SK-N-SH (cell line): ENCODE measurements at regions not wholly inside any gene's neighbourhood (a gene's known extent, or its start where the extent isn't known, plus 50 kb on each side); places are given as distances from the start of the nearest gene placed in this dataset.

Source experiments
- NFIC ChIP-seq: IDR thresholded peaks from 2 replicates; pipeline ENCODE4 v1.4.0; 2012; ENCODE audit warnings: borderline replicate concordance
- TF ChIP-seq, protein P1 (sequence below): IDR thresholded peaks from 2 replicates; pipeline ENCODE4 v1.6.1; 2012; ENCODE audit warnings: mild to moderate bottlenecking, low read depth, low read length, moderate library complexity

DNA sequence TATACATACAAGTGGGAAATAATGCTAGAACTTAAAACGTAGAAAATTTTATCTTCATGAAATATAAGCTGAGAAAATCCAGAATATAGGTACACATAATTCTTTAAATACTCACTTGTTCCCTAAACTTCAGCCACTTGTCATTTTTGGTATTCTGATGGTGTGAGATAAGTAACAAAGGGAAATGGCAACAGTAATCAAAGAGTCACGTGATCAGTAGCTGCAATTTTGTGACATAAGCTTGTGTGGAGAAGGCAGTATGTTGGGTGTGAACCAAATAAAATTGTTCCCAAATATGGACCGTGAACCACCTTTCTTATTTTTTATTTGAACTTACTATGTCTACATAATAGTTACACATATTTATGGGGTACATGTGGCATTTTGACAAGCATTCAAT is 650.3 kb upstream of the ADARB2 start:
- TF ChIP-seq NFIC: no peak
- TF ChIP-seq, protein P1, sequence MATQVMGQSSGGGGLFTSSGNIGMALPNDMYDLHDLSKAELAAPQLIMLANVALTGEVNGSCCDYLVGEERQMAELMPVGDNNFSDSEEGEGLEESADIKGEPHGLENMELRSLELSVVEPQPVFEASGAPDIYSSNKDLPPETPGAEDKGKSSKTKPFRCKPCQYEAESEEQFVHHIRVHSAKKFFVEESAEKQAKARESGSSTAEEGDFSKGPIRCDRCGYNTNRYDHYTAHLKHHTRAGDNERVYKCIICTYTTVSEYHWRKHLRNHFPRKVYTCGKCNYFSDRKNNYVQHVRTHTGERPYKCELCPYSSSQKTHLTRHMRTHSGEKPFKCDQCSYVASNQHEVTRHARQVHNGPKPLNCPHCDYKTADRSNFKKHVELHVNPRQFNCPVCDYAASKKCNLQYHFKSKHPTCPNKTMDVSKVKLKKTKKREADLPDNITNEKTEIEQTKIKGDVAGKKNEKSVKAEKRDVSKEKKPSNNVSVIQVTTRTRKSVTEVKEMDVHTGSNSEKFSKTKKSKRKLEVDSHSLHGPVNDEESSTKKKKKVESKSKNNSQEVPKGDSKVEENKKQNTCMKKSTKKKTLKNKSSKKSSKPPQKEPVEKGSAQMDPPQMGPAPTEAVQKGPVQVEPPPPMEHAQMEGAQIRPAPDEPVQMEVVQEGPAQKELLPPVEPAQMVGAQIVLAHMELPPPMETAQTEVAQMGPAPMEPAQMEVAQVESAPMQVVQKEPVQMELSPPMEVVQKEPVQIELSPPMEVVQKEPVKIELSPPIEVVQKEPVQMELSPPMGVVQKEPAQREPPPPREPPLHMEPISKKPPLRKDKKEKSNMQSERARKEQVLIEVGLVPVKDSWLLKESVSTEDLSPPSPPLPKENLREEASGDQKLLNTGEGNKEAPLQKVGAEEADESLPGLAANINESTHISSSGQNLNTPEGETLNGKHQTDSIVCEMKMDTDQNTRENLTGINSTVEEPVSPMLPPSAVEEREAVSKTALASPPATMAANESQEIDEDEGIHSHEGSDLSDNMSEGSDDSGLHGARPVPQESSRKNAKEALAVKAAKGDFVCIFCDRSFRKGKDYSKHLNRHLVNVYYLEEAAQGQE: no peak
